ENCODE measurements at regions not wholly inside any gene's neighbourhood (a gene's known extent, or its start where the extent isn't known, plus 50 kb on each side); places are given as distances from the start of the nearest gene placed in this dataset.

DNA sequence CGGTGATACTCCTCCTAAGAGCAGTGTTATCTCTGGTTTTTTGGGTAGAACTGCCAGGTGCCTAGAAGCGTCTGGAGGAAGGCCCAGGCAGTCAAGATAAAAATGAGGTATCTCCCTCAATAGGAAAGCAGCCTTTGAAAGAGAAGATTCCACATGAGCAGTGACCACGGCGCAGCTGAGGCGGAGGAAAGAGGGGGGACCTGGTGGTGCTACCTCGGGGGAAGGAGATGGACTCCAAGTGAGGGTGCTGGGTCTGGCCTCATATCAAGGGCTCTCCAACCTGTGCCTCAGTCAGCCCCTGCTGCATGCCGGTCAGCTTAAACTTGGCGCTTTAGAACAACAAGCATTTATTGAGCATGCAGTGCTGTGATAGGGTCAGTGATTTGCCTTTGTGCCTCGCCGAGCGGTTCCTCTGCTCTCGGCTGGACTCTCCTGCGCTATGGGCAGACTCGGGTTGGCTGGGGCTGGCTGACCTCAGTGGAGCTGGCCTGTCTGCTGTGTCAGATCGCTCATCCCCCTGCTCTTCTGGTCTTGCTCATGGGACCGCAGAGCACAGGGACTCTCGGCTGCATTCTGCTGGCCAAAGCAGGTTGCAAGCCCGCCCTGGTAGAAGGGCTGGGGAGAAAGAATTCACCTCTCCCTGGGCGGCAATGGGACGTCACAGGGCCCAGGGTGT lies 121.1 kb upstream of the IRX4 start:
- TF ChIP-seq, protein P1, sequence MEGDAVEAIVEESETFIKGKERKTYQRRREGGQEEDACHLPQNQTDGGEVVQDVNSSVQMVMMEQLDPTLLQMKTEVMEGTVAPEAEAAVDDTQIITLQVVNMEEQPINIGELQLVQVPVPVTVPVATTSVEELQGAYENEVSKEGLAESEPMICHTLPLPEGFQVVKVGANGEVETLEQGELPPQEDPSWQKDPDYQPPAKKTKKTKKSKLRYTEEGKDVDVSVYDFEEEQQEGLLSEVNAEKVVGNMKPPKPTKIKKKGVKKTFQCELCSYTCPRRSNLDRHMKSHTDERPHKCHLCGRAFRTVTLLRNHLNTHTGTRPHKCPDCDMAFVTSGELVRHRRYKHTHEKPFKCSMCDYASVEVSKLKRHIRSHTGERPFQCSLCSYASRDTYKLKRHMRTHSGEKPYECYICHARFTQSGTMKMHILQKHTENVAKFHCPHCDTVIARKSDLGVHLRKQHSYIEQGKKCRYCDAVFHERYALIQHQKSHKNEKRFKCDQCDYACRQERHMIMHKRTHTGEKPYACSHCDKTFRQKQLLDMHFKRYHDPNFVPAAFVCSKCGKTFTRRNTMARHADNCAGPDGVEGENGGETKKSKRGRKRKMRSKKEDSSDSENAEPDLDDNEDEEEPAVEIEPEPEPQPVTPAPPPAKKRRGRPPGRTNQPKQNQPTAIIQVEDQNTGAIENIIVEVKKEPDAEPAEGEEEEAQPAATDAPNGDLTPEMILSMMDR (IDR thresholded peaks at IDR 0.05; ENCODE audit: control insufficient read depth, extremely low read depth, insufficient read depth) = 0 out of 2 replicates have a peak, but pooled peaks have one; percentile 18
- H3K4me3 ChIP-seq (ENCODE audit: low read depth, low read length) = no peak overlapping the region

DNA sequence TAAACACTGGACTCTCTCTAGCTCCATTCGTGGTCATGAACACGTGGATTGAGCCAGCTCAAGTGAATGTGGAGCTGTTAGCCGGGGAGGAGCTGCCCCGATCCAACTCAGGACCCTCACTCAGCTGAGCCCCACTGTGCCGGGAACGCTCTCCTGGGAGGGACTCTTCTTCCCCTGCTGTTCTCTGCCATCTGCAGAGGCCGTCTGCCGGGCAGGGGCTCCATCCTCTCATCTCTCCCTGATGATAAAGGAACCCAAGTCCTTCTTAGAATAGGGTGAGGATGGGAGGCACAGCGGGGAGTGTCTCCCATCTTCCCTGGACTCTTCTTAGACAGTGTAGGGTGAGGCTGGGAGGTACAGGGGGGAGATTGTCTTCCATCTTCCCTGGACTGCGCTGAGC lies 120.5 kb upstream of the IRX4 start:
- H3K4me3 ChIP-seq (ENCODE audit: low read depth, low read length) = no peak overlapping the region
- TF ChIP-seq, protein P1 (IDR thresholded peaks at IDR 0.05; ENCODE audit: control insufficient read depth, extremely low read depth, insufficient read depth) = no peak
- DNase-seq (ENCODE audit: low read depth) = no peak

More for the DNA sequence above, 121.1 kb upstream of the IRX4 start:
- DNase-seq (ENCODE audit: low read depth) = no peak

DNA sequence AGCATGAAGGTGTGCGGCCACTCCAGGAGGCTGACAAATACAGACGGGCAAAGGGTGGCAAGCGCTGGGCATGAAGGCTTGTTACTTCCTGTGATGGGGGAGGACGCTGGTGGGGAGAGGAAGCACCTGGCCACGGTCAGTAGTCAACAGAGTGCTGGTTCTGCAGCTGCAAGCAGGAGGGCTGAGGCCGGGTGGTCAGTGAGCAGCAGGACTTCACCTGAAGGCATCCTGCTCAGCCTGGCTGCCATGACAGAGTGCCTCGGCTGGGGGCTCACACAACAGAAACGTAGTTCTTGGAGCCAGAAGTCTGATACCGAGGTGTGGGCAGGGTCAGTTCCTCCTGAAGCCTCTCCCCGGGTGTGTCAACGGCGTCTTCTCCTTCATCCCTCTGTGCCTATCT lies 118.6 kb upstream of the IRX4 start:
- DNase-seq (ENCODE audit: low read depth) = no peak
- TF ChIP-seq, protein P1 (IDR thresholded peaks at IDR 0.05; ENCODE audit: control insufficient read depth, extremely low read depth, insufficient read depth) = no peak
- no peak overlapping the region for H3K4me3 ChIP-seq (ENCODE audit: low read depth, low read length)

DNA sequence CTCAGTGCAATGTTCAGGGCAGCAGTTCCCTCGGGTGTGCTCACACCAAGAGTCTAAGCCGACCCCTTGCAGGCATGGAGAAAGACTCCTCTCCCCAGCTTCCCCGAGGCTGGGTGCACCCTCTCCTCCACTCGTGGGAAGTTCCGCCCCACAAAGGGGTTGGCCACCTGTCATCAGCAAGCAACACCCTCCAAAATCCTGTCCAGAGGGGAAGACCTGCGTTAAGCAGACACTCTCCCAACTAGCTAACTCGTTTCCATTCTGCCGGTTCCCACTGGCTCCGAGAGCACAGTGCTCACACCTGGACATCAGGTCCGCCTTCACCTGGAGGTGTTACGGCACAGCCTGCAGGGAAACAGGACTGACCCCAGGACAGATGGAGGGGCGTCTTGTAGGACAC lies 117.9 kb upstream of the IRX4 start:
- no peak overlapping the region for H3K4me3 ChIP-seq (ENCODE audit: low read depth, low read length)
- TF ChIP-seq, protein P1 (IDR thresholded peaks at IDR 0.05; ENCODE audit: control insufficient read depth, extremely low read depth, insufficient read depth) = no peak
- no peak for DNase-seq (ENCODE audit: low read depth)

DNA sequence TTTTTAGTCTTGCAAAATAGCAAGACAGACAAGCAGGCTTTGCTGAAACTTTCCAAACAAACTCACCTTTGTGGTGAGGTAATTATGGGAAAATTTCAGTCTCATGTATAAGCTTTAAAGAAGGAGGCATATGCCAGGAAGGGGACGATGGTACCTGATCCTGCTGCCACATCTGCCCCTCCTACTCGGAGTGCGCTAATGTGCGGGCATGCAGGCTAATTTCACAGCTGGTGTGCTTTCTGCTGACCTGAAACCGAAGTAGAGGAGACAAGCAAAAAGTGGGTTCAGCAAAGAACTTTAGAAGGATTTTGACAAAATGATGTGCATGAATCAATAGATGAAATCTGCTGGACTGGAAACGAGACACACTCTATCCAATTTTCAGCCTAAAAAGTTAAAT lies 117.1 kb upstream of the IRX4 start:
- no peak for DNase-seq (ENCODE audit: low read depth)
- TF ChIP-seq, protein P1 (IDR thresholded peaks at IDR 0.05; ENCODE audit: control insufficient read depth, extremely low read depth, insufficient read depth) = no peak
- H3K4me3 ChIP-seq (ENCODE audit: low read depth, low read length) = no peak overlapping the region

DNA sequence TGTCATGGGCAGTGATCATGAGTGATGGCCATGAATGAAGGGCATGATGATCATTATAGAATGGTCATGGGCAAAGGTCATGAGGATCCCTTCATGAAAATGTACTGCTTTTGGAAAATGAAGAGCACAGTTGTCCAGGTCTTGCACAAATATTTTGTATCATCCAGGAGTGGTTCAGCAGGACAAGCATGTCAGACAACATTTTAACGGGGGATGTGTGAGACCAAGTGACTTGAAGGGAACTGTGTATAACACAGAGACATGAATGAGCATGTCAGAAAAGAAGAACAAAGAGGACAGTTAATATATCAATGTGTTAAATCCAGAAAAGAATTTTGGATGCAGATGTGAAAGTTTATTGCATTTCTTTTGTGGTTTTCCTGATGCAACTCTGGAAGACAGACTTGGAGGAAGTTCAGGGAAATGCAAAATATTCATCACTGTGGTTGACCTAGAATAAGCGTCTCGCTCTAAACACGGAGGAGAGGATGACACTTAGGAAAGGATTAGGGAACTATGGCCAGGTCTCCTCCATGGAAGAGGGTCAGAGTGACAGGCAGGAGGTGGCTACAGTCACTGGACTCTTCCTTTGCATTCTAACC lies 116.1 kb upstream of the IRX4 start:
- no peak for DNase-seq (ENCODE audit: low read depth)
- H3K4me3 ChIP-seq (ENCODE audit: low read depth, low read length) = no peak overlapping the region
- TF ChIP-seq, protein P1 (IDR thresholded peaks at IDR 0.05; ENCODE audit: control insufficient read depth, extremely low read depth, insufficient read depth) = no peak

DNA sequence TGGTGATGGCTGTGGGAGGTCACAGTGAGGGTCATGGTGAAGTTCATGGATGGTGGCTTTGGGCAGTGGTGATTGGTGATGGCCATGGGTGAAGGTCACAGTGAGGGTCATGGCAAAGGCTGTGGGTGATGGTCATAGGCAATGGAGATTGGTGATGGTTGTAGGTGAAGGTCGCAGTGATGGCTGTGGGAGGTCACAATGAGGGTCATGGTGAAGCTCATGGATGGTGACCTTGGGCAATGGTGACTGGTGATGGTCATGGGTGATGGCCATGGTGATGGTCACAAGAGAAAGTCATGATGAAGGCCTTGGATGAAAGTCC lies 115.6 kb upstream of the IRX4 start:
- DNase-seq (ENCODE audit: low read depth) = no peak
- no peak overlapping the region for H3K4me3 ChIP-seq (ENCODE audit: low read depth, low read length)
- TF ChIP-seq, protein P1 (IDR thresholded peaks at IDR 0.05; ENCODE audit: control insufficient read depth, extremely low read depth, insufficient read depth) = no peak
